Mesenchymal stem cell (in vitro differentiated cells and primary cell): ENCODE measurements at regions not wholly inside any gene's neighbourhood (a gene's known extent, or its start where the extent isn't known, plus 50 kb on each side); places are given as distances from the start of the nearest gene placed in this dataset.
A peak's percentile ranks its signal among the peaks of the same experiment; 100 is the strongest.

ENCODE experiments used
- DNase-seq: peaks from one replicate; pipeline ENCODE4 v3.0.0-alpha.2; 2013
- H2AFZ ChIP-seq: one replicate; pipeline ENCODE4 v1.6.1; 2013; ENCODE audit warnings: low read depth, mild to moderate bottlenecking, control low read depth, inconsistent platforms, low read length, moderate library complexity
- H2AK5ac ChIP-seq: 2 replicates; pipeline ENCODE4 v1.6.1; 2013; ENCODE audit warnings: low read length, moderate library complexity, mild to moderate bottlenecking, inconsistent platforms; ENCODE audit not compliant: severe bottlenecking
- H2BK120ac ChIP-seq: one replicate; pipeline ENCODE4 v1.6.1; 2013; ENCODE audit warnings: low read depth, mild to moderate bottlenecking, inconsistent platforms, low read length, moderate library complexity
- H2BK12ac ChIP-seq, 2 experiments: one replicate each; pipeline ENCODE4 v1.6.1; 2013; ENCODE audit warnings: inconsistent platforms in 2 of 2, low read length in 2 of 2, mild to moderate bottlenecking in 2 of 2, moderate library complexity in 2 of 2, control low read depth in 1 of 2
- H2BK15ac ChIP-seq: one replicate; pipeline ENCODE4 v1.6.1; 2013; ENCODE audit warnings: mild to moderate bottlenecking, low read depth, inconsistent platforms; ENCODE audit not compliant: poor library complexity, severe bottlenecking
- H2BK5ac ChIP-seq: 2 replicates; pipeline ENCODE4 v1.6.1; 2013; ENCODE audit warnings: low read depth, mild to moderate bottlenecking, low read length, control low read depth, inconsistent platforms; ENCODE audit not compliant: poor library complexity, severe bottlenecking
- H3K14ac ChIP-seq, 2 experiments: one replicate each; pipeline ENCODE4 v1.6.1; 2013; ENCODE audit warnings: inconsistent platforms in 2 of 2, low read length in 2 of 2, control low read depth in 1 of 2, mild to moderate bottlenecking in 1 of 2, moderate library complexity in 1 of 2
- H3K18ac ChIP-seq, 2 experiments: one replicate each; pipeline ENCODE4 v1.6.1; 2013; ENCODE audit warnings: inconsistent platforms in 2 of 2, low read length in 2 of 2, control low read depth in 1 of 2, low read depth in 1 of 2, mild to moderate bottlenecking in 1 of 2
- H3K23ac ChIP-seq, 2 experiments: one replicate each; pipeline ENCODE4 v1.6.1; 2013; ENCODE audit warnings: inconsistent platforms in 2 of 2, low read length in 2 of 2, mild to moderate bottlenecking in 2 of 2, moderate library complexity in 2 of 2, control low read depth in 1 of 2
- H3K27ac ChIP-seq: 2 replicates; pipeline ENCODE4 v1.5.1; 2013; ENCODE audit warnings: mild to moderate bottlenecking, moderate library complexity, low read length, control low read depth, inconsistent platforms; ENCODE audit not compliant: poor library complexity, severe bottlenecking
- H3K27me3 ChIP-seq, 2 experiments: 2 replicates each; pipeline versions ENCODE4 v1.6.1 to v1.7.0; 2013; ENCODE audit warnings: low read length in 2 of 2, mild to moderate bottlenecking in 2 of 2, moderate library complexity in 2 of 2, control low read depth in 1 of 2, inconsistent platforms in 1 of 2; ENCODE audit not compliant: control insufficient read depth in 1 of 2, insufficient read depth in 1 of 2
- H3K36me3 ChIP-seq, 2 experiments: 2 replicates each; pipeline versions ENCODE4 v1.6.1 to v1.7.0; 2013; ENCODE audit warnings: low read length in 2 of 2, control low read depth in 1 of 2, inconsistent platforms in 1 of 2, low read depth in 1 of 2, mild to moderate bottlenecking in 1 of 2; ENCODE audit not compliant: insufficient read depth in 2 of 2, control insufficient read depth in 1 of 2
- H3K4ac ChIP-seq, 2 experiments: one replicate each; pipeline ENCODE4 v1.6.1; 2013; ENCODE audit warnings: inconsistent platforms in 2 of 2, low read length in 2 of 2, mild to moderate bottlenecking in 2 of 2, moderate library complexity in 2 of 2, control low read depth in 1 of 2, low read depth in 1 of 2
- H3K4me1 ChIP-seq: 2 replicates; pipeline ENCODE4 v1.6.1; 2013; ENCODE audit warnings: low read depth, low read length, control low read depth; ENCODE audit not compliant: control insufficient read depth, insufficient read depth
- H3K4me2 ChIP-seq: 2 replicates; pipeline ENCODE4 v1.6.1; 2013; ENCODE audit warnings: low read length, mild to moderate bottlenecking, inconsistent platforms; ENCODE audit not compliant: poor library complexity, severe bottlenecking
- H3K4me3 ChIP-seq, 2 experiments: 2 replicates each; pipeline versions ENCODE4 v1.5.1 to v1.7.0; 2013; ENCODE audit warnings: low read length in 2 of 2, mild to moderate bottlenecking in 2 of 2, control low read depth in 1 of 2, low read depth in 1 of 2; ENCODE audit not compliant: insufficient read depth in 1 of 2
- H3K79me1 ChIP-seq: replicated peaks from 2 replicates; pipeline ENCODE4 v1.6.1; 2013; ENCODE audit warnings: mild to moderate bottlenecking, control low read depth, low read length, inconsistent platforms; ENCODE audit not compliant: poor library complexity, severe bottlenecking
- H3K9ac ChIP-seq: 2 replicates; pipeline ENCODE4 v1.7.0; 2013; ENCODE audit warnings: mild to moderate bottlenecking, low read length, moderate library complexity
- H3K9me3 ChIP-seq: 2 replicates; pipeline ENCODE4 v1.7.0; 2013; ENCODE audit warnings: mild to moderate bottlenecking, low read length; ENCODE audit not compliant: control insufficient read depth
- H4K8ac ChIP-seq: one replicate; pipeline ENCODE4 v1.6.1; 2013; ENCODE audit warnings: inconsistent platforms, mild to moderate bottlenecking, low read length, moderate library complexity
- H4K91ac ChIP-seq: one replicate; pipeline ENCODE4 v1.6.1; 2013; ENCODE audit warnings: mild to moderate bottlenecking, low read length, inconsistent platforms
- WGBS: methylation state at CpG from one replicate; pipeline ENCODE4 v1.1.7; 2013; ENCODE audit warnings: mixed read lengths; 5-methylcytosine and 5-hydroxymethylcytosine counted together

DNA sequence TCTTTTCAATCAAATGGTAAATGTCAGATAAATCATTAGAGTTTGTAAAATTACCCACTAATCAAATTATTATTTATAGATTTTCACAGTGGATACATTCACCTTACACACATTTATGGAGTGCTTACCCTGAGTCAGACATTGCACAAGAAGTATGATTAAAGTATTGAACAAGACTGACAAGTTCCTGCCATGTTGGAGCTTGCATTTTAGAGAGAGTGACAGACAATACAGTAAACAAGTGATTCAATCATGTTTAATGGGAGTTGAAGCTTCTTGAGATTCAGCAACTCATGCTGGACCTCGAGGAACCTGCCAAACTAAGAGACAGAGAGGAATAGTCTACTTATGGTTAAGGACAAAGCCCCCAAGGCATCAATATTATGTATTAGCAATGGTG, 487.8 kb downstream of the PCDH17 start:
- DNase-seq: no peak
- Histone ChIP-seq H3K79me1 (no peaks in the 10 kb centered on the region), H3K4me3 (no peak overlapping the region), H3K14ac (no peak overlapping the region), H2BK5ac (no peak overlapping the region), H3K27me3 (no peaks in the 10 kb centered on the region), H2BK120ac (no peak overlapping the region), H3K36me3 (no peaks in the 10 kb centered on the region), H2BK12ac (no peak overlapping the region), H3K9me3 (peaks cover 16% of the 10 kb centered on the region), H2AFZ (no peak overlapping the region), H3K9ac (no peak overlapping the region), H4K91ac (no peak overlapping the region), H3K18ac (no peak overlapping the region), H2BK15ac (no peak overlapping the region), H3K4me1 (no peaks in the 10 kb centered on the region), H4K8ac (no peak overlapping the region), H3K4me2 (no peak overlapping the region), H3K23ac (no peak overlapping the region), H2AK5ac (no peak overlapping the region), H3K4ac (no peak overlapping the region), H3K27ac (no peak overlapping the region)
- WGBS: no CpG with 5 or more reads among the region's 1 CpG

- H2AFZ ChIP-seq: no peak overlapping the region
- no peak overlapping the region for H3K23ac ChIP-seq
- no peak overlapping the region for H2BK120ac ChIP-seq
- no peak overlapping the region for H2BK12ac ChIP-seq
- no peak for DNase-seq
- no peaks in the 10 kb centered on the region for H3K27me3 ChIP-seq
- WGBS: 98% methylated on average over 1 of the region's 2 CpGs
- no peak overlapping the region for H4K91ac ChIP-seq
- H4K8ac ChIP-seq: no peak overlapping the region
- H3K4me2 ChIP-seq: no peak overlapping the region
- no peak overlapping the region for H3K27ac ChIP-seq
- H2BK15ac ChIP-seq: no peak overlapping the region
- H3K79me1 ChIP-seq: no peaks in the 10 kb centered on the region
- H2BK5ac ChIP-seq: no peak overlapping the region
- no peaks in the 10 kb centered on the region for H3K36me3 ChIP-seq
- H3K9me3 ChIP-seq: peaks cover 16% of the 10 kb centered on the region
- no peaks in the 10 kb centered on the region for H3K4me1 ChIP-seq
- no peak overlapping the region for H3K18ac ChIP-seq
- no peak overlapping the region for H3K4ac ChIP-seq
- no peak overlapping the region for H2AK5ac ChIP-seq
- no peak overlapping the region for H3K4me3 ChIP-seq
- H3K9ac ChIP-seq: no peak overlapping the region
- H3K14ac ChIP-seq: no peak overlapping the region
These were observed 488.3 kb downstream of the PCDH17 start for GRCh38 chr13:58119804-58120203.

GRCh38 chr13:58126496-58126895, 495.0 kb downstream of the PCDH17 start:
- Histone ChIP-seq H2BK15ac (no peak overlapping the region), H2BK5ac (no peak overlapping the region), H2BK120ac (no peak overlapping the region), H3K4me1 (no peaks in the 10 kb centered on the region), H3K36me3 (no peaks in the 10 kb centered on the region), H3K27me3 (no peaks in the 10 kb centered on the region), H2AFZ (no peak overlapping the region), H4K91ac (no peak overlapping the region), H2AK5ac (no peak overlapping the region), H3K27ac (no peak overlapping the region), H3K79me1 (no peaks in the 10 kb centered on the region), H3K4ac (no peak overlapping the region), H3K23ac (no peak overlapping the region), H4K8ac (no peak overlapping the region), H3K4me3 (no peak overlapping the region), H3K14ac (no peak overlapping the region), H2BK12ac (no peak overlapping the region), H3K18ac (no peak overlapping the region), H3K9ac (no peak overlapping the region), H3K9me3 (peaks cover 30% of the 10 kb centered on the region), H3K4me2 (no peak overlapping the region)
- no CpG with 5 or more reads among the region's 2 CpGs for WGBS
- no peak for DNase-seq

DNA sequence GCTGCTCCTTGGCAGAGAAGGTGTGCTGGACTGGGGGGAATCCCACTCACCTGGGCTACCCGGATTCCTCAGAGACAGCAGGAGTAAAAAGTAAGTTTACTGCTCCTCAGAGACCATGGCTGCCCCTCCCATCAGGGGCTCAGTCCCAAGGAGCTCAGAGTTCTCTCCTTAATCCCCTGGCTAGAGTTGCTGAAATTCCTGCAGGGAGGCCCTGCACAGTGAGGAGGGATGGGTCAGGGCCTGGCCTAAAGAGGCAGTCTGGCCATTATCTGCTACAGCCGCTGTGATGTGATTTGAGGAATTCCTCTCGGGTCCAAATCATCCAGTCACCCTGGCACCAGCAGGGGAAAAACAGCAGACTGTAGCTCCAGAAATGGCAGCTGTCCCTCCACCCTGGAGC, 502.5 kb downstream of the PCDH17 start:
- H3K4me3 ChIP-seq: no peak overlapping the region
- no peak overlapping the region for H2BK12ac ChIP-seq
- no peaks in the 10 kb centered on the region for H3K4me1 ChIP-seq
- DNase-seq: no peak
- peak overlapping the region; percentile 39 for H4K91ac ChIP-seq
- H3K9ac ChIP-seq: no peak overlapping the region
- H4K8ac ChIP-seq: no peak overlapping the region
- 91% methylated on average over 3 of the region's 3 CpGs for WGBS
- no peaks in the 10 kb centered on the region for H3K79me1 ChIP-seq
- no peak overlapping the region for H3K4ac ChIP-seq
- H2BK15ac ChIP-seq: no peak overlapping the region
- no peak overlapping the region for H2AFZ ChIP-seq
- H3K14ac ChIP-seq: no peak overlapping the region
- H2AK5ac ChIP-seq: no peak overlapping the region
- H2BK120ac ChIP-seq: no peak overlapping the region
- H3K36me3 ChIP-seq: no peaks in the 10 kb centered on the region
- H3K4me2 ChIP-seq: no peak overlapping the region
- H3K9me3 ChIP-seq: peaks cover 27% of the 10 kb centered on the region
- no peak overlapping the region for H3K23ac ChIP-seq
- no peak overlapping the region for H2BK5ac ChIP-seq
- no peaks in the 10 kb centered on the region for H3K27me3 ChIP-seq
- H3K18ac ChIP-seq: no peak overlapping the region
- H3K27ac ChIP-seq: no peak overlapping the region
